ENCODE measurements at regions not wholly inside any gene's neighbourhood (a gene's known extent, or its start where the extent isn't known, plus 50 kb on each side); places are given as distances from the start of the nearest gene placed in this dataset.

- TF ChIP-seq, protein P1, sequence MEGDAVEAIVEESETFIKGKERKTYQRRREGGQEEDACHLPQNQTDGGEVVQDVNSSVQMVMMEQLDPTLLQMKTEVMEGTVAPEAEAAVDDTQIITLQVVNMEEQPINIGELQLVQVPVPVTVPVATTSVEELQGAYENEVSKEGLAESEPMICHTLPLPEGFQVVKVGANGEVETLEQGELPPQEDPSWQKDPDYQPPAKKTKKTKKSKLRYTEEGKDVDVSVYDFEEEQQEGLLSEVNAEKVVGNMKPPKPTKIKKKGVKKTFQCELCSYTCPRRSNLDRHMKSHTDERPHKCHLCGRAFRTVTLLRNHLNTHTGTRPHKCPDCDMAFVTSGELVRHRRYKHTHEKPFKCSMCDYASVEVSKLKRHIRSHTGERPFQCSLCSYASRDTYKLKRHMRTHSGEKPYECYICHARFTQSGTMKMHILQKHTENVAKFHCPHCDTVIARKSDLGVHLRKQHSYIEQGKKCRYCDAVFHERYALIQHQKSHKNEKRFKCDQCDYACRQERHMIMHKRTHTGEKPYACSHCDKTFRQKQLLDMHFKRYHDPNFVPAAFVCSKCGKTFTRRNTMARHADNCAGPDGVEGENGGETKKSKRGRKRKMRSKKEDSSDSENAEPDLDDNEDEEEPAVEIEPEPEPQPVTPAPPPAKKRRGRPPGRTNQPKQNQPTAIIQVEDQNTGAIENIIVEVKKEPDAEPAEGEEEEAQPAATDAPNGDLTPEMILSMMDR (IDR thresholded peaks at IDR 0.05; ENCODE audit: insufficient read depth, low read length, poor library complexity, severe bottlenecking): no peak
- no peak for TF ChIP-seq EZH2phosphoT487 (conservative IDR thresholded peaks at IDR 0.05; ENCODE audit: low read length)
These were observed 51.0 kb upstream of the STK38L start for GRCh38 chr12:27193106-27193505.

Data from SU-DHL-6 (cell line).